GM18858 (cell line): ENCODE measurements at regions not wholly inside any gene's neighbourhood (a gene's known extent, or its start where the extent isn't known, plus 50 kb on each side); places are given as distances from the start of the nearest gene placed in this dataset.
"Not testable (repeated sequence)": the region's sequence is repeated elsewhere in the genome, so short reads cannot be mapped to it uniquely, and the experiment has no call there.

Experiments
- ATAC-seq: cut with Tn5 transposase; IDR thresholded peaks from one replicate; pipeline ENCODE4 v1.9.1; 2021; ENCODE audit not compliant: unreplicated experiment

GRCh38 chr11:92035488-92035887, 189.1 kb upstream of the FAT3 start:
- no peak for ATAC-seq

- ATAC-seq, result not testable (repeated sequence)
These were observed 197.5 kb upstream of the FAT3 start for GRCh38 chr11:92027136-92027535.

- ATAC-seq, result no peak
These were observed 198.0 kb upstream of the FAT3 start for GRCh38 chr11:92026664-92027063.

GRCh38 chr11:92024788-92025187, 199.8 kb upstream of the FAT3 start:
- ATAC-seq, result no peak

- no peak for ATAC-seq
These were observed 202.1 kb upstream of the FAT3 start for GRCh38 chr11:92022499-92022898.

GRCh38 chr11:92018332-92018731, 206.3 kb upstream of the FAT3 start:
- ATAC-seq, result no peak

- ATAC-seq, result no peak
These were observed 216.4 kb upstream of the FAT3 start for GRCh38 chr11:92008249-92008648.

GRCh38 chr11:92002568-92002967, 222.1 kb upstream of the FAT3 start:
- no peak for ATAC-seq

- no peak for ATAC-seq
These were observed 226.1 kb upstream of the FAT3 start for GRCh38 chr11:91998481-91998880.

GRCh38 chr11:91997226-91997625, 227.4 kb upstream of the FAT3 start:
- no peak for ATAC-seq

- no peak for ATAC-seq
These were observed 228.1 kb upstream of the FAT3 start for GRCh38 chr11:91996526-91996925.

- not testable (repeated sequence) for ATAC-seq
These were observed 236.2 kb upstream of the FAT3 start for GRCh38 chr11:91988443-91988842.

GRCh38 chr11:91986218-91986617, 238.4 kb upstream of the FAT3 start:
- ATAC-seq, result no peak

- ATAC-seq, result no peak
These were observed 240.5 kb upstream of the FAT3 start for GRCh38 chr11:91984033-91984584.

GRCh38 chr11:91981995-91982394, 242.6 kb upstream of the FAT3 start:
- no peak for ATAC-seq

GRCh38 chr11:91979775-91980174, 244.8 kb upstream of the FAT3 start:
- ATAC-seq, result no peak

GRCh38 chr11:91978747-91979146, 245.9 kb upstream of the FAT3 start:
- ATAC-seq, result no peak

- no peak for ATAC-seq
These were observed 251.9 kb upstream of the FAT3 start for GRCh38 chr11:91972665-91973266.

- no peak for ATAC-seq
These were observed 254.0 kb upstream of the FAT3 start for GRCh38 chr11:91970624-91971023.

- ATAC-seq, result no peak
These were observed 255.1 kb upstream of the FAT3 start for GRCh38 chr11:91969486-91969885.

GRCh38 chr11:91967691-91968045, 256.9 kb upstream of the FAT3 start:
- no peak for ATAC-seq

- no peak for ATAC-seq
These were observed 257.5 kb upstream of the FAT3 start for GRCh38 chr11:91967026-91967690.

GRCh38 chr11:91966368-91966767, 258.2 kb upstream of the FAT3 start:
- no peak for ATAC-seq
